ENCODE measurements at regions not wholly inside any gene's neighbourhood (a gene's known extent, or its start where the extent isn't known, plus 50 kb on each side); places are given as distances from the start of the nearest gene placed in this dataset.

DNA sequence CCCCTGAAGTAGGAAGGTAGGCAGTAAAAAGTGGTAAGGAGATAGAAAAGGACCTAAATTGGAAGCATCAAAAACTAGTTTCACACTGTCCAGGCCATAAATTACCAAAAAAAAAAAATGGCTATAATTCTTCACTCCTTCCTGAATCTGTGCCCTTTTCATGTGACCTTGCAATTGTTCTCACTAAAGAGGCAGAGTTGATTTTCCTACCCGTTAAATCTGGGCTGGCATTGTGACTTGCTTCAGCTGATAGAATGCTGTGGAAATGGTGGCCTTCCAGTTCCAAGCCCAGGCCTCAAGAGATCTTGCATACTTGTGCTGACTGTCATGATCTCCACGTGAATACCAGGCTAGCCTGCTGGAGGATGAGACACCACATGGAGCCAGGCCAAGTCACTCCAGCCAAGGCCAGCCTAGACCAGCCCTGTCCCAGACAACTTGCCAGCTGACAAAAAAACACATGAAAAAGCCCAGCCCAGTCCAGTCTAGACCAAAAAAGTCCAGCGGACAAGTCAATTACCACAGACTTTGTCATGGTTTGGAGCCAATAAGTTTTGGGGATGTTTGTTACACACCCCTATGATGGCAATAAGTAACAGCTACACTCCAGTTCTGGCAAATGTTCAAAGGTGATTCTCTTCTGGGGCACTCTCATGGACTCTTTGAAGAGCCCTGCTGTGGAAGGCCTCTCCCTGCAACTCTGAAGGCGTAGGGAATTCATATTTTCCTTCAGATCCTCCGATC, 51.4 kb upstream of the NUP50 start:
- TF ChIP-seq, protein P1, sequence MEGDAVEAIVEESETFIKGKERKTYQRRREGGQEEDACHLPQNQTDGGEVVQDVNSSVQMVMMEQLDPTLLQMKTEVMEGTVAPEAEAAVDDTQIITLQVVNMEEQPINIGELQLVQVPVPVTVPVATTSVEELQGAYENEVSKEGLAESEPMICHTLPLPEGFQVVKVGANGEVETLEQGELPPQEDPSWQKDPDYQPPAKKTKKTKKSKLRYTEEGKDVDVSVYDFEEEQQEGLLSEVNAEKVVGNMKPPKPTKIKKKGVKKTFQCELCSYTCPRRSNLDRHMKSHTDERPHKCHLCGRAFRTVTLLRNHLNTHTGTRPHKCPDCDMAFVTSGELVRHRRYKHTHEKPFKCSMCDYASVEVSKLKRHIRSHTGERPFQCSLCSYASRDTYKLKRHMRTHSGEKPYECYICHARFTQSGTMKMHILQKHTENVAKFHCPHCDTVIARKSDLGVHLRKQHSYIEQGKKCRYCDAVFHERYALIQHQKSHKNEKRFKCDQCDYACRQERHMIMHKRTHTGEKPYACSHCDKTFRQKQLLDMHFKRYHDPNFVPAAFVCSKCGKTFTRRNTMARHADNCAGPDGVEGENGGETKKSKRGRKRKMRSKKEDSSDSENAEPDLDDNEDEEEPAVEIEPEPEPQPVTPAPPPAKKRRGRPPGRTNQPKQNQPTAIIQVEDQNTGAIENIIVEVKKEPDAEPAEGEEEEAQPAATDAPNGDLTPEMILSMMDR (IDR thresholded peaks at IDR 0.05): no peak
- no peak for TF ChIP-seq POLR2A (IDR thresholded peaks at IDR 0.05)
- TF ChIP-seq EP300 (IDR thresholded peaks at IDR 0.05): no peak

All from upper lobe of left lung (tissue), 4 donors.